ENCODE measurements at regions not wholly inside any gene's neighbourhood (a gene's known extent, or its start where the extent isn't known, plus 50 kb on each side); places are given as distances from the start of the nearest gene placed in this dataset.

GRCh38 chr4:56148428-56148827, 199.7 kb downstream of the CEP135 start:
- TF ChIP-seq CTCF (IDR thresholded peaks at IDR 0.05; ENCODE audit: insufficient read depth, low read length) (no peak), GABPA (IDR thresholded peaks at IDR 0.05; ENCODE audit: low read depth) (no peak), POLR2AphosphoS5 (IDR thresholded peaks at IDR 0.05; ENCODE audit: low read depth) (no peak), REST (IDR thresholded peaks at IDR 0.05; ENCODE audit: insufficient replicate concordance, low read depth) (no peak), SPI1 (IDR thresholded peaks at IDR 0.05; ENCODE audit: borderline replicate concordance, low read depth) (no peak)
